T-helper 2 cell treated with Interferon-gamma antibody and Interleukin-4, amounts not matched to agents 5 μg/mL and 100 μg/mL, for 36 hours (primary cell): ENCODE measurements at regions not wholly inside any gene's neighbourhood (a gene's known extent, or its start where the extent isn't known, plus 50 kb on each side); places are given as distances from the start of the nearest gene placed in this dataset.

Source experiments
- DNase-seq: peaks from one replicate; pipeline ENCODE4 v3.0.0; 2021; ENCODE audit warnings: low spot score
- H3K27ac Mint-ChIP-seq: one replicate; pipeline ENCODE4 v1.8.0; 2021; ENCODE audit warnings: mild to moderate bottlenecking, mixed read lengths
- H3K27me3 Mint-ChIP-seq: one replicate; pipeline ENCODE4 v1.8.0; 2021; ENCODE audit warnings: low read depth, mixed read lengths
- H3K36me3 Mint-ChIP-seq: one replicate; pipeline ENCODE4 v1.8.0; 2021; ENCODE audit warnings: low read depth, mixed read lengths
- H3K4me1 Mint-ChIP-seq: one replicate; pipeline ENCODE4 v1.8.0; 2021; ENCODE audit warnings: low read depth, mixed read lengths
- H3K4me3 Mint-ChIP-seq: one replicate; pipeline ENCODE4 v1.8.0; 2022; ENCODE audit warnings: mild to moderate bottlenecking, moderate library complexity, mixed read lengths
- H3K9me3 Mint-ChIP-seq: one replicate; pipeline ENCODE4 v1.8.0; 2021; ENCODE audit warnings: mixed read lengths

GRCh38 chr4:157819693-157820464 is 352.9 kb downstream of the GASK1B start:
- Mint-ChIP-seq H3K36me3 (no peaks in the 10 kb centered on the region), H3K4me3 (no peak overlapping the region), H3K27me3 (no peaks in the 10 kb centered on the region), H3K4me1 (no peaks in the 10 kb centered on the region), H3K9me3 (peaks cover 7% of the 10 kb centered on the region), H3K27ac (no peak overlapping the region)
- DNase-seq, result no peak

GRCh38 chr4:157818946-157819692 is 353.7 kb downstream of the GASK1B start:
- H3K4me1 Mint-ChIP-seq, result no peaks in the 10 kb centered on the region
- H3K36me3 Mint-ChIP-seq, result no peaks in the 10 kb centered on the region
- no peak for DNase-seq
- H3K27me3 Mint-ChIP-seq, result no peaks in the 10 kb centered on the region
- no peak overlapping the region for H3K4me3 Mint-ChIP-seq
- H3K27ac Mint-ChIP-seq, result no peak overlapping the region
- H3K9me3 Mint-ChIP-seq, result peaks cover 7% of the 10 kb centered on the region

- no peaks in the 10 kb centered on the region for H3K27me3 Mint-ChIP-seq
- no peaks in the 10 kb centered on the region for H3K36me3 Mint-ChIP-seq
- no peak overlapping the region for H3K27ac Mint-ChIP-seq
- H3K4me1 Mint-ChIP-seq, result no peaks in the 10 kb centered on the region
- no peaks in the 10 kb centered on the region for H3K9me3 Mint-ChIP-seq
- DNase-seq, result no peak
- H3K4me3 Mint-ChIP-seq, result no peak overlapping the region
Measured at GRCh38 chr4:157810137-157810774, 362.6 kb downstream of the GASK1B start.

GRCh38 chr4:157808796-157809383 is 363.9 kb downstream of the GASK1B start:
- H3K27ac Mint-ChIP-seq, result no peak overlapping the region
- no peaks in the 10 kb centered on the region for H3K27me3 Mint-ChIP-seq
- H3K9me3 Mint-ChIP-seq, result no peaks in the 10 kb centered on the region
- no peak overlapping the region for H3K4me3 Mint-ChIP-seq
- H3K36me3 Mint-ChIP-seq, result no peaks in the 10 kb centered on the region
- DNase-seq, result no peak
- H3K4me1 Mint-ChIP-seq, result no peaks in the 10 kb centered on the region

GRCh38 chr4:157806184-157806583 is 366.6 kb downstream of the GASK1B start:
- Mint-ChIP-seq H3K36me3 (no peaks in the 10 kb centered on the region), H3K27ac (no peak overlapping the region), H3K9me3 (peaks cover 5% of the 10 kb centered on the region), H3K4me1 (no peaks in the 10 kb centered on the region), H3K27me3 (no peaks in the 10 kb centered on the region), H3K4me3 (no peak overlapping the region)
- DNase-seq, result no peak

- no peak for DNase-seq
- H3K4me1 Mint-ChIP-seq, result no peaks in the 10 kb centered on the region
- no peak overlapping the region for H3K27ac Mint-ChIP-seq
- H3K36me3 Mint-ChIP-seq, result no peaks in the 10 kb centered on the region
- no peaks in the 10 kb centered on the region for H3K27me3 Mint-ChIP-seq
- peaks cover 5% of the 10 kb centered on the region for H3K9me3 Mint-ChIP-seq
- H3K4me3 Mint-ChIP-seq, result no peak overlapping the region
Measured at GRCh38 chr4:157804986-157805385, 367.8 kb downstream of the GASK1B start.

GRCh38 chr4:157803845-157804521 is 368.8 kb downstream of the GASK1B start:
- Mint-ChIP-seq H3K4me3 (no peak overlapping the region), H3K27me3 (no peaks in the 10 kb centered on the region), H3K27ac (no peak overlapping the region), H3K36me3 (no peaks in the 10 kb centered on the region), H3K4me1 (no peaks in the 10 kb centered on the region), H3K9me3 (peaks cover 5% of the 10 kb centered on the region)
- DNase-seq, result no peak

- Mint-ChIP-seq H3K36me3 (no peaks in the 10 kb centered on the region), H3K4me3 (no peak overlapping the region), H3K9me3 (peaks cover 5% of the 10 kb centered on the region)
Measured at GRCh38 chr4:157803421-157803820, 369.4 kb downstream of the GASK1B start.

GRCh38 chr4:157795495-157795894 is 377.3 kb downstream of the GASK1B start:
- H3K36me3 Mint-ChIP-seq, result no peaks in the 10 kb centered on the region
- H3K27ac Mint-ChIP-seq, result no peak overlapping the region
- H3K27me3 Mint-ChIP-seq, result no peaks in the 10 kb centered on the region
- no peak for DNase-seq
- no peaks in the 10 kb centered on the region for H3K4me1 Mint-ChIP-seq
- no peak overlapping the region for H3K4me3 Mint-ChIP-seq
- no peaks in the 10 kb centered on the region for H3K9me3 Mint-ChIP-seq

More at GRCh38 chr4:157803421-157803820, 369.4 kb downstream of the GASK1B start:
- DNase-seq, result no peak
- Mint-ChIP-seq H3K27me3 (no peaks in the 10 kb centered on the region), H3K27ac (no peak overlapping the region), H3K4me1 (no peaks in the 10 kb centered on the region)

- no peaks in the 10 kb centered on the region for H3K9me3 Mint-ChIP-seq
- no peaks in the 10 kb centered on the region for H3K36me3 Mint-ChIP-seq
- H3K27ac Mint-ChIP-seq, result no peak overlapping the region
- no peak for DNase-seq
- H3K4me1 Mint-ChIP-seq, result no peaks in the 10 kb centered on the region
- no peaks in the 10 kb centered on the region for H3K27me3 Mint-ChIP-seq
- H3K4me3 Mint-ChIP-seq, result no peak overlapping the region
Measured at GRCh38 chr4:157792716-157793115, 380.1 kb downstream of the GASK1B start.

- Mint-ChIP-seq H3K36me3 (no peaks in the 10 kb centered on the region), H3K4me1 (no peaks in the 10 kb centered on the region), H3K27ac (no peak overlapping the region), H3K27me3 (no peaks in the 10 kb centered on the region), H3K9me3 (no peaks in the 10 kb centered on the region), H3K4me3 (no peak overlapping the region)
- DNase-seq, result no peak
Measured at GRCh38 chr4:157791236-157791635, 381.6 kb downstream of the GASK1B start.

GRCh38 chr4:157787618-157788017 is 385.2 kb downstream of the GASK1B start:
- Mint-ChIP-seq H3K4me3 (no peak overlapping the region), H3K27me3 (no peaks in the 10 kb centered on the region), H3K27ac (no peak overlapping the region), H3K4me1 (no peaks in the 10 kb centered on the region), H3K36me3 (no peaks in the 10 kb centered on the region), H3K9me3 (no peaks in the 10 kb centered on the region)
- DNase-seq, result no peak

- Mint-ChIP-seq H3K27ac (no peak overlapping the region), H3K27me3 (no peaks in the 10 kb centered on the region), H3K4me3 (no peak overlapping the region), H3K36me3 (no peaks in the 10 kb centered on the region), H3K9me3 (no peaks in the 10 kb centered on the region), H3K4me1 (no peaks in the 10 kb centered on the region)
- DNase-seq, result no peak
Measured at GRCh38 chr4:157781361-157781760, 391.5 kb downstream of the GASK1B start.
